Muscle of leg (tissue), 3 donors: ENCODE measurements at regions not wholly inside any gene's neighbourhood (a gene's known extent, or its start where the extent isn't known, plus 50 kb on each side); places are given as distances from the start of the nearest gene placed in this dataset.

ENCODE experiments used
- DNase-seq: peaks from one replicate; pipeline ENCODE4 v3.0.0; 2013
- H3K27ac ChIP-seq: one replicate; pipeline ENCODE4 v1.5.1; 2013; ENCODE audit warnings: mild to moderate bottlenecking, low read length, control low read depth
- H3K27me3 ChIP-seq: one replicate; pipeline ENCODE4 v1.6.1; 2013; ENCODE audit warnings: low read length; ENCODE audit not compliant: control insufficient read depth, insufficient read depth
- H3K36me3 ChIP-seq: one replicate; pipeline ENCODE4 v1.6.1; 2013; ENCODE audit warnings: low read length; ENCODE audit not compliant: control insufficient read depth, insufficient read depth
- H3K4me1 ChIP-seq: one replicate; pipeline ENCODE4 v1.6.1; 2013; ENCODE audit warnings: low read length; ENCODE audit not compliant: control insufficient read depth, insufficient read depth
- H3K4me3 ChIP-seq: one replicate; pipeline ENCODE4 v1.5.1; 2013; ENCODE audit warnings: low read length, control low read depth
- H3K9me3 ChIP-seq: replicated peaks from 2 replicates; pipeline ENCODE4 v1.6.1; 2013; ENCODE audit warnings: low read depth, low read length; ENCODE audit not compliant: control insufficient read depth
- WGBS: methylation state at CpG from one replicate; pipeline ENCODE4 v1.1.5; 2013; ENCODE audit warnings: missing lambda C conversion rate; ENCODE audit not compliant: insufficient coverage; 5-methylcytosine and 5-hydroxymethylcytosine counted together

DNA sequence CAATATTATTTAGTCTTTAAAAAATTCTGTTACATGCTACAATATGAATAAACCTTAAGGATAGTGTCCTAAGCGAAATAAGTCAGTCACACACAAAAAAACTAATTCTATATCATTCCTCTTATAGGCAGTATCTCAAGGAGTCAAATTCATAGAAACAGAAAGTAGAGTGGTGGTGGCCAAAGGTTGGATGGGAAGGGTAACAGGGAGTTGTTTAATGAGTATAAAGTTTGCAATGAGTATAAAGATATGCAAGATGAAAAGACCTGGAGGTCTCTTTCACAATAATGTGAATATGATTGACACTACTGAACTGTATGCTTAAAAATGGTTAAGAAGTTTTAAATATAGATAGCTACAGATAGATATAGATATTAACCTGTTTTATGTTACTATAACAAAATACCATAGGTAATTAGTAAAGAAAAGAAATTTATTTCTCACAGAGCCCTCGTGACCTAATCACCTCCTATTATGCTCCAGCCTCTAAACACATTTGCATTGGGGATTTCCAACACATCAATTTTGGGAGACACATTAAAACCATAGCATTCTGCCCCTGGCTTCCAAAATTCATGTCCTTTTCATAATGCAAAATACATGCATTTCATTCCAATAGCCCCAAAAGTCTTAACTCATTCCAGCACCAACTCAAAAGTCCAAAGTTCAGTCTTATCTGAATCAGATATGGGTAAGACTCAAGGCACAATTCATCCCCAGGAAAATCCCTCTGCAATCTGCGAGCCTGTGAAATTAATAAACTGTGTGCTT is 93.6 kb downstream of the ATPSCKMT start:
- Histone ChIP-seq H3K9me3 (no peaks in the 10 kb centered on the region), H3K27ac (no peak overlapping the region), H3K4me1 (no peaks in the 10 kb centered on the region), H3K4me3 (no peak overlapping the region), H3K27me3 (peaks cover 4% of the 10 kb centered on the region), H3K36me3 (no peaks in the 10 kb centered on the region)
- 33% methylated on average over 1 of the region's 3 CpGs for WGBS
- no peak for DNase-seq

DNA sequence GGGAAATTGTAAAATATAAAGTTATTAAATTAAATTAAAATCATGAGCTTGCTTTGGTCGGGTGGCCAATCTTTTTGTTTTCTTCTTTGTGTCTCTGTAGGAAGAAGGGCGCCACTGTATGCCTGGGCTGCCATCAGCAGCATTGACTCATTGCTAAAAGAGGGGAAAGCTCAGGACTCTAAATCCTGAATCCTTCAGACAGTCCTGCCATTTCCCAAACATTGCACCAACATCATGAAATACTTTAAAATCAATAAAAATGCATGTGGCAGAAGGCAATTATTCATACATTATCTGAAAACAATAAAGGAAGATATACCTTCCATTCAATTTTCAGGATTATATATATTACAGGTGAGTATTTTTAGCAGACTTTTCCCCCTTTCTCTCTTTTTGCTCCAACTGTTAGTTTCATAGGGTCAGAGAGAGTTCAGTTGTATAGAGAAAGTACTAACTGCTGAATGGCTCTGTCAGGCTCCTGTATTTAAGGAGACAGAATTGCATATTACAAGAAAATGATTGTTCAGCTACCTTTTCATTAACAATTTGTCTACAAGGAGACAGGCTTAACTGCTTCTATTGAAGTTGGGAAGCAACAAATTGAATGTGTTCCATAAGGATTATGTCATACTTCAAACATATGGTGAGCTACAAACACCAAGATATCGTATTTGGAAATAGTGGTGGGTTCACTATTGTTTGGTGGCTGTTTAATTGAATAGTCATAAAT is 95.7 kb downstream of the ATPSCKMT start:
- no CpG with 5 or more reads among the region's 3 CpGs for WGBS
- Histone ChIP-seq H3K36me3 (no peaks in the 10 kb centered on the region), H3K9me3 (no peaks in the 10 kb centered on the region), H3K27ac (no peak overlapping the region), H3K27me3 (peaks cover 9% of the 10 kb centered on the region), H3K4me3 (no peak overlapping the region), H3K4me1 (no peaks in the 10 kb centered on the region)
- no peak for DNase-seq

DNA sequence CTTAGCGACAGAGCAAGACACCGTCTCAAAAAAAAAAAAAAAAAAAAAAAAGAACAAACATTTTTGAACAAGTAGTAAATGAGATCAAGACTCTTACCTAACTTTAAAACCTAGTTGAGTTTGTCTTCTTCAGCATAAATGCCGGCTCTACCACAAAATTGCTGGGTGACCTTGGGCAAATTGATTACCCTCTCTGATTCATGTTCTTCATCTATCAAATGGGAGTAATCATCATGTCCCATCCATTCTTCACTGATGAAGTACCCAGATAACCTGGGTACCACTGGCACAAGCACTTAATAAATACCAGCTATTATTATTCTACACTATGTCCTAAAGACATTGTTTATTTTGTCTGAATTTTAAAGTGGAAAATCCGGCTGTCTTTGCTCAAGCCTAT is 96.3 kb downstream of the ATPSCKMT start:
- no peak overlapping the region for H3K4me3 ChIP-seq
- peaks cover 9% of the 10 kb centered on the region for H3K27me3 ChIP-seq
- H3K4me1 ChIP-seq: no peaks in the 10 kb centered on the region
- no peaks in the 10 kb centered on the region for H3K9me3 ChIP-seq
- H3K36me3 ChIP-seq: no peaks in the 10 kb centered on the region
- WGBS: 100% methylated on average over 1 of the region's 4 CpGs
- no peak for DNase-seq
- no peak overlapping the region for H3K27ac ChIP-seq

DNA sequence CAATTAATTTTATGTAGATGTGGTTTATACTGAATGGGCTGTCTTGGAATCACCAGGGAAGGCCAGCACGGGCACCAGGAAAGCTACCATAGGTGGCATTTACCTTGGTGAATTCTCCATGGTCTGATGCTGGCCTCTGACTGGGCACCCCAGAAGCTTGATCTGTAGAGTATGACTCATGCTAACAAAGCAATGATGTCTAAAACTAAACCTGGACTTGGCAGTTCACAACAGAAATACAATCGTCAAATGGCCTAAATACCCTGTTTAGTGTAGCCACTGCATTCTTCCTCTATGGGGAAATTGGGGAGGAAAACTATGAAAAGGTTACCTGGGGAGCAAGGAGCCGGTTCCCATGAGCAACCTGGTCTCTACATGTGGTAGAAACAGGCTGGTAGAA is 98.0 kb downstream of the ATPSCKMT start:
- Histone ChIP-seq H3K4me1 (no peaks in the 10 kb centered on the region), H3K4me3 (no peak overlapping the region), H3K36me3 (no peaks in the 10 kb centered on the region), H3K9me3 (no peaks in the 10 kb centered on the region), H3K27me3 (peaks cover 5% of the 10 kb centered on the region), H3K27ac (no peak overlapping the region)
- DNase-seq: no peak
- WGBS: 100% methylated on average over 2 of the region's 3 CpGs

DNA sequence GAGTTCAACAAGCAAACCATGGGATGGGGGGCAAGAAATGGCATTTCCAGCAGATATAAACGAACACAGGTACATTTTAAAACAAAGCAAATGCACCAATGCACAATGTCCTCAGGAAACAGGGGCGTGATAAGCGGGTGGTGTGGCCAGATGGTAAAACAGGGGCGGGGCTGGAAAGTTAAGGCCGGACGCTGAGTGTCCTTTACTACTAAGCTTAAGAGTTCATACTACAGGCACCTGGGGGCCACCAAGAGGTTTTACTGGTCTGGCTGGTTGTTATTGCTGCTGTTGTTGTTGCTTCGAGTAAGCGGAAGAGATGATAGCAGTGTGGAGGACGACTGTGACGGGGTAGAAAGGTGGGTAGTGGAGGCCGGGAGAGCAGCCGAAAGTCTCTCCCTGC is 99.8 kb downstream of the ATPSCKMT start:
- Histone ChIP-seq H3K36me3 (no peaks in the 10 kb centered on the region), H3K4me1 (no peaks in the 10 kb centered on the region), H3K27ac (no peak overlapping the region), H3K9me3 (no peaks in the 10 kb centered on the region), H3K27me3 (peaks cover 5% of the 10 kb centered on the region), H3K4me3 (no peak overlapping the region)
- no peak for DNase-seq
- 87% methylated on average over 10 of the region's 12 CpGs for WGBS

DNA sequence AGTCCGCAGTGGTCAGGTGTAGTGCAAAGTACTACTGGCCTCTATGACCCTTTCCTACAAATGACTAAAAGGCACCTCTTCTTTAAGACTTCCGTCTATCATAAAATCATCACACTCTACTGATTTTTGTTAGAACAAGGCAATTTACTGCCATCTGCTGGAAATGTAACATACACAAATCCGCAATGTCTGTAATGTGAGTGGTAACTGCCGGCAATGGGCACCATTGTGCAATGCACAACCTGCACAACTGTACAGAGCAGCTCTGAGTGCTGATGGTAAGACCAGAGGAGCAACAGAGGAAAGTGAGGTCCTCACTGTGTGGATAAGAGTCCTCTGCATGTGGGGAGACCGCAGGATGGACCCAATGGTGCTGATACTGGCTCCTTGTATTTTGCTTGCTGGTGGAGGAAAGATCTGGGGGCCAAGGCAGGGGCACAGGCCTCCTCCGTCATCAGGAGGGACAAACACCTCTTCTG is 103.7 kb downstream of the ATPSCKMT start:
- no peaks in the 10 kb centered on the region for H3K9me3 ChIP-seq

DNA sequence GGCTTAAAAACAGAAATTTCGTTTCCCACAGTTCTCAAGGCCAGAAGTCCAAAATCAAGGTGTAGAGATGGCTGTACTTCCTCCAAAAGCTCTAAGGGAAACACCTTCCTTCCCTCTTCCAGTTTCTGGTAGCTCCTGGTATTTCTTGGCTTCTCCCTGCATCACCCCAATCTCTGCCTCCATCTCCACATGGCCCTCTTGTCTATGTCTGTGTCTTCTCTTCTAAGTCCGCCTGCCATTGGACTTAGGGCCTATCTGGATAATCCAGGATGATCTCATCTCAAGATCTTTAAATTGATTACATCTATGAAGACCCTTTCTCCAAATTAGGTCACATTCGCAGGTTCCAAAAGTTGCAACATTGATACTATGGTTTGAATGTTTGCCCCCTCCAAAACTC is 105.6 kb downstream of the ATPSCKMT start:
- no peak for DNase-seq
- no peaks in the 10 kb centered on the region for H3K36me3 ChIP-seq
- peaks cover 19% of the 10 kb centered on the region for H3K4me1 ChIP-seq
- H3K27ac ChIP-seq: no peak overlapping the region
- H3K9me3 ChIP-seq: no peaks in the 10 kb centered on the region
- WGBS: 67% methylated on average over 1 of the region's 3 CpGs
- H3K27me3 ChIP-seq: no peaks in the 10 kb centered on the region
- no peak overlapping the region for H3K4me3 ChIP-seq

More for the DNA sequence above, 103.7 kb downstream of the ATPSCKMT start:
- Histone ChIP-seq H3K27ac (no peak overlapping the region), H3K27me3 (peaks cover 5% of the 10 kb centered on the region), H3K36me3 (no peaks in the 10 kb centered on the region), H3K4me1 (peaks cover under 1% of the 10 kb centered on the region), H3K4me3 (no peak overlapping the region)
- peak; percentile 44 for DNase-seq
- 66% methylated on average over 3 of the region's 6 CpGs for WGBS

DNA sequence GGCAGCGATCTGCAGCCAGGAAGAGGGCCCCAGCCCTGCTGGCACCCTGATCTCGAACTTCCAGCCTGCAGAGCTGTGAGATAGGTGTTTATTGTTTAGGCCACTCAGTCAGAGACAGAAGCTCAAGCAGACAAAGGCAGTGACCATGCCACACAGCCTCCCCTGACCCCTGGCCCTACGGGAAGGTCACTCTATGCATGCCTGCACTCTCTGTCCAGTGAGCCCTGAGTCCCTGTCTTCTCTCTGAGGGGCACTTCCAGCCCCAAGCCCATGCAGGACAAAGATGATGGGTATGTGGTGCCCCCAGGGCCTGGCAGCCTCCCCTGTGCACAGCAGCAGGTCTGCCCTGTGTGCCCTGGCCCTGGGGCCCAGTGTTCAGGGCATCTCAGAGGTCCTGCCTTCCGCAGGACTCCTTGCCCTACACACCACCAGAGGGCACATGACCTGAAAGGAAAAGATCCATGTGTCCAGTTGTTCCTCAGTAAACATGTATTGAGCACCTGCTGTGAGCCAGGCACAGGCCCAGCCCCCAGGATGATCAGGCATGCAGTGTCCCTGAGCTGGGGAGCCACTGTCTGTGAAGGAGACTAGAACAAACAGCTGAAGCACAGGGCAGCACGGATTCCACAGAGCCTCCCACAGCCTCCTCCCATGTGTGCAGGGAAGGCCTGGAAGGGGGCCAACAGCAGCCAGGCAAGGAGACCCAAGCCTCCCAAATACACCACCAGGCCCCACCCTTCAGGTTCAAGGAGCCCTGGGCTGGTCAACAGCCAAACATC is 109.3 kb downstream of the ATPSCKMT start:
- WGBS: 100% methylated on average over 2 of the region's 5 CpGs
- no peaks in the 10 kb centered on the region for H3K36me3 ChIP-seq
- H3K4me1 ChIP-seq: peaks cover 25% of the 10 kb centered on the region
- H3K27ac ChIP-seq: no peak overlapping the region
- no peak overlapping the region for H3K4me3 ChIP-seq
- H3K9me3 ChIP-seq: no peaks in the 10 kb centered on the region
- H3K27me3 ChIP-seq: no peaks in the 10 kb centered on the region
- DNase-seq: peak; percentile 64

DNA sequence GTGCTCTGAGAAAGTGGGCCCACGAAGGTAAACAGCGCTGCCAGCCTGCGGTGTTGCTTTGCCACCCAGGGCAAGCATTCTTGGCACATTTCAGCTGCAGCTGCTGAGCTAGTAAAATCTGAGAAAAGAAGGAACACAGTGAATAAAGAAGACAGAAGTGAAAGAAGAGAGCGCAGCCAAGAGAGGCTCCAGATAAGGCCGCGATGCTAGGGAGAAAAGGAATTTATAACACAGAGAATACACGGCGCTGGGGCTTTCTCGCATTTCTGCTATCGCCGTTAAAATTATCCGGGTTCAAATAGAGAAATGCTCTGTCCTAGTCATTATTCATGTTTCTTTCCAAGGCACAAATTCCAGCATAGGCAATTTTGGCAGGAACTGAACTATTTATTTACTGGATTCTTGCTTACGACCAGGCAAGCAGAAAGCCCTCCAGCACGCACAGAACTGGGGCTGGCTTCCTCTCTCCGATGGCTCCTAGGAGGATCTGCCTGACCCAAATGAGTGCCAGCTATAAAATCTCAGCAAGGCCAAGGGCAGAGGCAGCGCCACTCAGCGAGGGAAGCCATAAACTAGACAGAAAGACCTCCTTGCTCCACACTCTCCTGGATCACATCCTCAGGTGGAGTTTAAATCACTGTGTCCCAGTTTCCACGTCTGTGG is 111.2 kb downstream of the ATPSCKMT start:
- peak overlapping the region; percentile 4 for H3K4me3 ChIP-seq
- WGBS: 29% methylated on average over 12 of the region's 18 CpGs
- H3K9me3 ChIP-seq: no peaks in the 10 kb centered on the region
- no peaks in the 10 kb centered on the region for H3K36me3 ChIP-seq
- DNase-seq: peak; percentile 76
- H3K4me1 ChIP-seq: peaks cover 25% of the 10 kb centered on the region
- H3K27ac ChIP-seq: peak overlapping the region; percentile 70
- no peaks in the 10 kb centered on the region for H3K27me3 ChIP-seq
